Omental fat pad (tissue), 3 donors: ENCODE measurements at regions not wholly inside any gene's neighbourhood (a gene's known extent, or its start where the extent isn't known, plus 50 kb on each side); places are given as distances from the start of the nearest gene placed in this dataset.
A peak's percentile ranks its signal among the peaks of the same experiment; 100 is the strongest.

ENCODE experiments used
- ATAC-seq: fragments of 150-250 bp; one replicate; pipeline ENCODE4 v1.9.1; 2016; ENCODE audit warnings: mild to moderate bottlenecking, moderate library complexity; ENCODE audit not compliant: low FRiP score
- DNase-seq: peaks from one replicate; pipeline ENCODE4 v3.0.0-alpha.2; 2019; ENCODE audit warnings: low spot score
- CTCF ChIP-seq, 3 donors: fragments of 450-650 bp; IDR thresholded peaks; one replicate each; pipeline ENCODE4 v1.5.1; 2016 to 2017; ENCODE audit warnings: antibody characterized with exemption in 3 of 3, mild to moderate bottlenecking in 3 of 3, moderate library complexity in 2 of 3

GRCh38 chr18:39481281-39481680, 1915.7 kb upstream of the CELF4 start:
- no peak for TF ChIP-seq CTCF (IDR thresholded peaks at IDR 0.05)
- DNase-seq (no peak), ATAC-seq (no peak)

- DNase-seq (no peak), ATAC-seq (no peak)
- TF ChIP-seq CTCF (IDR thresholded peaks at IDR 0.05) = no peak
Measured at GRCh38 chr18:39480494-39481195, 1915.0 kb upstream of the CELF4 start.

- DNase-seq (no peak), ATAC-seq (peak; percentile 75)
- no peak for TF ChIP-seq CTCF (IDR thresholded peaks at IDR 0.05)
Measured at GRCh38 chr18:39464006-39464405, 1898.4 kb upstream of the CELF4 start.

GRCh38 chr18:39462436-39462835, 1896.8 kb upstream of the CELF4 start:
- ATAC-seq (no peak), DNase-seq (no peak)
- no peak for TF ChIP-seq CTCF (IDR thresholded peaks at IDR 0.05)

GRCh38 chr18:39460136-39460535, 1894.5 kb upstream of the CELF4 start:
- no peak for TF ChIP-seq CTCF (IDR thresholded peaks at IDR 0.05)
- no peak for DNase-seq
- ATAC-seq = no peak

GRCh38 chr18:39455285-39455684, 1889.7 kb upstream of the CELF4 start:
- ATAC-seq (no peak), DNase-seq (no peak)
- no peak for TF ChIP-seq CTCF (IDR thresholded peaks at IDR 0.05)

- DNase-seq = no peak
- no peak for ATAC-seq
- no peak for TF ChIP-seq CTCF (IDR thresholded peaks at IDR 0.05)
Measured at GRCh38 chr18:39454866-39455265, 1889.3 kb upstream of the CELF4 start.
